ENCODE measurements at regions not wholly inside any gene's neighbourhood (a gene's known extent, or its start where the extent isn't known, plus 50 kb on each side); places are given as distances from the start of the nearest gene placed in this dataset.

DNA sequence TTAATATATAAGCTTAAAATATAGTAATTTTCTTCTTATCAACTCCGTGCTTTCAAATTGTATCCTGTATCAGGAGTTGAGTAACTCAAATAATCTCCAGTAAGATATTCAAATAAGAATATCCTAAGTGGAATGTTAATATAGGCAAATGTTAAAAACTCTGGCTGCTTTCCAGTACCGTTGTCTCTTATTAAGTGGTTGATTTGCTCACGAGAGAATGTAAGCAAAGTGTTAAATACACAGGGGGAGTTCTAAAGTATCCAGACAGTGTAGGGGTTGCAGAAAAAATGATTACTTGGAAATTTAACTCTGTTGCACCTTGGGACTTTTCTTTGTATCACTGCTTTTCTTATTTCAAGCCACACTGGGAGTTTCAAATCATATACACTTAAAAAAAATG is 478.9 kb upstream of the TBL1XR1 start:
- no peaks in the 10 kb centered on the region for H3K27me3 Mint-ChIP-seq
- H3K9me3 Mint-ChIP-seq: no peaks in the 10 kb centered on the region
- no peak overlapping the region for H3K4me3 Mint-ChIP-seq
- H3K36me3 Mint-ChIP-seq: no peaks in the 10 kb centered on the region
- no peak overlapping the region for H3K27ac Mint-ChIP-seq
- H3K4me1 Mint-ChIP-seq: peaks cover 0 to 3% (median 0%) of the 10 kb centered on the region in 3 donors

DNA sequence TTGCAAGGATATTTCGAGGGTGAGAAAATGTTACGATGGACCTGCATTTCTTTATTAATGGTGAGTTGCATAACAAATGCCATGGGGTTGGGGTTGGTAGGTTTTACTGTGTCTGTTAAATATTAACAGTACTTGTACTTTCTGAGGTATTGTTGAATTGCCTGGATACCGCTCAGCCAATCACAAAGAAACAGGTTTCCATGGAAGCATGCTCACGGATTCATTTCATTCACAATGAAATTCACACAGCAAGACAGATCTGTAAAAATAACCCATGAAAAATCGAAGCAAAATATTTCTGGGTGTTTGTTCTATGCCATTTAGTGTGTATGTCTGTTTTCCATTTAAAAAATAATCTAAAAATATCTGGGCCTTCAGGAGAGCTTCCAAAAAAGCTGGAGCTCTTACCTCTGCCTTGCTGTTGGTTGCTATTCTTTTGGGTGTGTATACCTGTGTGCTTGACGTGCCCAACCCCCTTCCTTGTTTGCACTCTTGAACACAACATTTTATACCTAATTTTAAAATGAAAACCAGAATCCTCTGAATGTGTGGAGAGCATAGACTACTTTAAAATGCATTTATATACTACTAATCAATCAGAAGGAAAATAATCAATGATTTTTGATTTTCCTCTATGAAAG is 479.8 kb upstream of the TBL1XR1 start:
- Mint-ChIP-seq H3K27me3 (no peaks in the 10 kb centered on the region), H3K4me1 (peaks cover 0 to 5% (median 1%) of the 10 kb centered on the region in 3 donors), H3K36me3 (no peaks in the 10 kb centered on the region), H3K9me3 (no peaks in the 10 kb centered on the region), H3K4me3 (no peak overlapping the region), H3K27ac (no peak overlapping the region)

DNA sequence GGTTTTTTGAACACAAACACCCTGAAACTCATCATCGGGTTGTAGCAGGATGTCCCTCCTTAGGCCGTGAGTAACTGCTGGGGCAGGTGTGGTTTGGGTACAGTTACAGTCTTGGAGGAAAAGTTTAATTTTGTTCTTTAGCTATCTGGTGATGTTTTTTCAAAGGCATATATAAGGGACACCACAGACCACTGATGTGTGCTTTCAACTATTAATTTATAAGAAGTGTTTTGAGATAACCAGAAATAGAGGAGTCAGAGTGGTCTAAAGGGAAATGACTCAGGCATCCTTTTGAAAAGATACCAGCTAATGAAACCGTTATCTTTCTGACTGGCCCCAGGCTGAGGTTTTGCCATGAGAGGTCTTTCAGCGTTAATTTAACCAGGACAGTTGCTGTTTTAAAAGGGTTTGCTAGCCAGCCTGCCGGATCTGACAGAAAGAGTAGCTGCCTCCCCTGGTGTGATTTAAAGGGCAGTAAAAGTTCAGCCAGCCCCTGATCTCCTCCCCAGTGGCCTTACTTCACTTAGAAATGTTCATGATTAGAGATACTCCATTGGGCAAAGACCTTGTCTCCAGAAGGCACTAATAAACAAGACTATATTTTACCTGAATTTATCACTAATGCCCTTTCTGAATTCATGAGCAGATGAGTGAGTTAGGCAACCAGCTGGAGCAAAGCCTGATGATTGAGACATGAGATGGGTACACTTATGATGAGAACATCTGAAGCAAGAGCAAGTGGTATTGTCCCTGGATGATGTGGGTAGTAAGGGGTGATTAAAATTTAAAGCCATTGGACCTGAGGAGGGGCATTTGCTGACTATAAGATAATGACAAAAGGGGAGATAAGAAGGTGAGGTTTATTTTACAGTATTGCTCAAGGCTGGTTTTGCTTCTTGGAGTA is 482.5 kb upstream of the TBL1XR1 start:
- peaks cover 0 to 6% (median 1%) of the 10 kb centered on the region in 3 donors for H3K4me1 Mint-ChIP-seq
- H3K27me3 Mint-ChIP-seq: peaks cover 3% of the 10 kb centered on the region
- no peaks in the 10 kb centered on the region for H3K9me3 Mint-ChIP-seq
- H3K27ac Mint-ChIP-seq: no peak overlapping the region
- no peaks in the 10 kb centered on the region for H3K36me3 Mint-ChIP-seq
- H3K4me3 Mint-ChIP-seq: no peak overlapping the region

DNA sequence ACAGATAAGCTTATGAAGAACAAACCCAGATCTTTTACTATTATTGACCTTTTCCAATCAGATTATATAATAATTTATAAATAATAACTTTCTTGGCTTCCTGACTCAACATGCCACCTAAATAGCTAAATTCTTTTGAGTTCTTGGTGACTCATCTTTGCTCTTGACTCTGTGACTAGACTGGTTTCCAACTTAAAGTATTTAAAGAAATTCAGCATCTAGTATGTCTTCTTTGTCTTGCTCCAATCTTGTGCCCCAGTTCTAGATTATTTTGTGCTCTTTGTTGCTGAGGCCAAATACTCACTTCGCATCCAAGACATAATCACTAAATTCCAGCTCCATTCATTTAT is 483.2 kb upstream of the TBL1XR1 start:
- Mint-ChIP-seq H3K4me3 (no peak overlapping the region), H3K36me3 (no peaks in the 10 kb centered on the region)

DNA sequence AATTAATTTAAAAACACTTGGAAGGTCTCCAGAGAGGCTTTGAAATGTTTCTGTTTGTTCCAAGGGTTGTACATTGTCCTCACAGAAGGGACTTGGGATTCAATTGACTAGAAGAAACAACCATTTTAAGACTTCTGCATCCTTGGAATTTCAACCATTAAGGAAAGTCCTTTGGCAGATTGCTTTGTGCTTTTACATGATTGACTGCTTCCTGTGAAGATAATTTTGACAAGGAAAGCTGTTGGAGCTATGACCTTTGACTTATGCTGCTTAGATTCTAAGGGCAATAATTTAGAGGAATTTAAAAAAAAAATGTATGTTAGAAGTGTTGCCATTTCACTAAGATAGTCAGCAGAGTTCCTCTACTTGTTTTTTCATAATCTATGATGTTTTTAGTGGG is 483.9 kb upstream of the TBL1XR1 start:
- peaks cover 0 to 6% (median 1%) of the 10 kb centered on the region in 3 donors for H3K4me1 Mint-ChIP-seq
- peaks cover 3% of the 10 kb centered on the region for H3K27me3 Mint-ChIP-seq
- H3K4me3 Mint-ChIP-seq: no peak overlapping the region
- H3K27ac Mint-ChIP-seq: no peak overlapping the region
- no peaks in the 10 kb centered on the region for H3K36me3 Mint-ChIP-seq
- H3K9me3 Mint-ChIP-seq: no peaks in the 10 kb centered on the region

More for the DNA sequence above, 483.2 kb upstream of the TBL1XR1 start:
- Mint-ChIP-seq H3K4me1 (peaks cover 0 to 6% (median 1%) of the 10 kb centered on the region in 3 donors), H3K9me3 (no peaks in the 10 kb centered on the region), H3K27ac (no peak overlapping the region), H3K27me3 (peaks cover 3% of the 10 kb centered on the region)

DNA sequence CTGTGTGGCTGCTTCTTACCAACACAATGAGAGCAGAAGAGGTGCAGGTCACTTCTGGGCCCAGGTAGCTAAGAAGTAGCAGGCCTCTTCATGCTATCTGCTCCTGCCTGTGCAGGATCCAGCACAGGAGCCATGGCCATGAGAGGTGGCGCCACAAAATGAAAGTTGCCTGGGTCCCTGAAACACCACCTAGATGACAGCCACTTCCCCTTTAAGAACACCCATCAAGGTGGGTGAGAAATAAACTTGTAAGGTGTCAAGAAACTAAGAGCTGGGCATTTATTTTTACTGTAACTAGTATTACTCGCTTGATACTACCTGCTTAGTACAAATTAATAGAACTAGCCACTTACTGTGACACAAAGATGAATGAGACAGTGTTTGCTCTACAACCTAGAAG is 484.6 kb upstream of the TBL1XR1 start:
- Mint-ChIP-seq H3K27ac (no peak overlapping the region), H3K4me3 (no peak overlapping the region), H3K4me1 (peaks cover 0 to 6% (median 1%) of the 10 kb centered on the region in 3 donors), H3K36me3 (no peaks in the 10 kb centered on the region), H3K9me3 (no peaks in the 10 kb centered on the region), H3K27me3 (peaks cover 3% of the 10 kb centered on the region)

DNA sequence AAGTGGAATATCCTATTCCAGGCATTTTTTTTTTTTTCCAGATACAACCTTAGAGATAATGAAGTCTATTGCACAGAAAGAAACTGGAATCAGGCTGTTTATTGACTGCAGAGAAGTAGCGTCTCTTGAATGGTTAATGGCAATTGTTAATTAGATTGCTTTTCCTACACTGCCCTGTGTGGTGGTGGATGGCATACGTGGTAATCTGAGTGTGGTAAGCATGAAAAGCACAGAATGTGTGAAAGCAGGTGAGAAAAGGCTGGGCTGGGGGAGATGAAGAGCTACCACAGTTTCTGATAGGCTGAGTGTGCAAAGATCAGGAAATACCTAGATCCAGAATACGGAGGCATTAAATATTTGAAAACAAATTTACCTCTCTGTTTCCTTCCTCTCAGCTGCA is 486.3 kb upstream of the TBL1XR1 start:
- Mint-ChIP-seq H3K36me3 (no peaks in the 10 kb centered on the region), H3K27me3 (peaks cover 3% of the 10 kb centered on the region), H3K4me3 (no peak overlapping the region), H3K27ac (no peak overlapping the region), H3K9me3 (no peaks in the 10 kb centered on the region), H3K4me1 (peaks cover 0 to 6% (median 1%) of the 10 kb centered on the region in 3 donors)

DNA sequence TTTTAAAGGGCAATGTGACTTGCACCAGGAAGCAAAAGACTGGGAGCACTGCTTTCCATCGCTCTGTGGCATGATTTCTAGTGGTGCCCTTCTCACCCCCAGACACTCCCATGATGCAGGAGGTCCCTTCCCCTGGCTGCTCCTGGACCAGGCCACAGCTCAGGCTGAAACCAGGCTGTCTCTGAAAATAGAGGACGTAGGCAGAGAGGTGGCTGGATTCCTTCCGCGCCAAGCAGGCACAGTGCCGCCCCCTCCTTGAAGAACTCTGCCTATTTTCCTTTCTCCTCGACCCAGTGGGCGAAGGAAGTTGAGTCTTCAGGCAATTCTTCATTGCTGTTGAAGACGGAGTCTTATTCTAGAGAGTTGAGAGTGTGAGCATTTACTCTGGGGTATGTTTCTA is 489.4 kb upstream of the TBL1XR1 start:
- Mint-ChIP-seq H3K27ac (no peak overlapping the region), H3K36me3 (no peaks in the 10 kb centered on the region), H3K9me3 (peaks cover 0 to 2% (median 0%) of the 10 kb centered on the region in 3 donors)

DNA sequence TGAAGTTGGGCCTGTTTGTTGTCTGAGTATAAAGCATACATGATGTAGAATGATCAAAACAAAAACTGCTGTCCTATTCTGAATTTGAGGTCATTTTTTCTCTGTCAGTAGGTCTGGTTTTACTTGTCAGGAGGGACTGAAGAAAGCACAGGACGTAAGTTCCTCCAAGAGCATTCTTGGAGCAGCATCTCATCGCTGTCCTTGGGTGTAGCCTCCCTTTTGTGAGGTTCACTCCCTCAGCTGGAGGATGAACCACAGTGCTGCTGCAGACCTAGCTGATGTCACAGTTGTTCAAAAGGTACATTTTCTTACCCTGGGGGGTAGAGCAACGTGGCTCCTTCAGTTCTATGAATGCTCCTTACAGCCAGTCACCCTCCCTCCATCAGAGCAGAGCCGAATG is 490.0 kb upstream of the TBL1XR1 start:
- H3K4me1 Mint-ChIP-seq: no peaks in the 10 kb centered on the region
- H3K27ac Mint-ChIP-seq: no peak overlapping the region
- no peaks in the 10 kb centered on the region for H3K36me3 Mint-ChIP-seq
- no peak overlapping the region for H3K4me3 Mint-ChIP-seq
- H3K9me3 Mint-ChIP-seq: peaks cover 0 to 2% (median 0%) of the 10 kb centered on the region in 3 donors
- H3K27me3 Mint-ChIP-seq: peaks cover 1% of the 10 kb centered on the region

More for the DNA sequence above, 489.4 kb upstream of the TBL1XR1 start:
- Mint-ChIP-seq H3K27me3 (peaks cover 3% of the 10 kb centered on the region), H3K4me1 (peaks cover 0 to 2% (median 1%) of the 10 kb centered on the region in 3 donors), H3K4me3 (no peak overlapping the region)

DNA sequence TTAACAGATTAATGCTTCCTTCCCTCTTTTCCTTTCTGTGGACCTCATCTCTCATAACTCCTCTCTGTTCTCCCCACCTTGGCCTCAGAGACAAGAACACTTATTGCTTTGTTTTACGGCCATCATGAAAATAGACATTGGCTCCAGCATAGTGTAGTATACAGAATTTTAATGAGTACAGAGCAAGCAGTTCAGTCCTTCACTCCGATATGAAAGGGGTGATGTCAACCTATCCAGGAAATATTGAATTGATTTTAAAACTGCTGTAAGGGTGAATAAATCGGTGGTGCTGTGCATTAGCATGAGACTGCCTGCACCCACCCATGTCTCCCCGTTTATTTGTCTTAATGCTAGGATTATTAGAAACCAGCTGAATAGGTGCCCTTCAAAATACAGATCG is 490.9 kb upstream of the TBL1XR1 start:
- H3K36me3 Mint-ChIP-seq: no peaks in the 10 kb centered on the region
- H3K4me3 Mint-ChIP-seq: no peak overlapping the region
- peaks cover 0 to 2% (median 0%) of the 10 kb centered on the region in 3 donors for H3K9me3 Mint-ChIP-seq
- H3K4me1 Mint-ChIP-seq: peaks cover 0 to 4% (median 1%) of the 10 kb centered on the region in 3 donors
- no peak overlapping the region for H3K27ac Mint-ChIP-seq
- no peaks in the 10 kb centered on the region for H3K27me3 Mint-ChIP-seq

DNA sequence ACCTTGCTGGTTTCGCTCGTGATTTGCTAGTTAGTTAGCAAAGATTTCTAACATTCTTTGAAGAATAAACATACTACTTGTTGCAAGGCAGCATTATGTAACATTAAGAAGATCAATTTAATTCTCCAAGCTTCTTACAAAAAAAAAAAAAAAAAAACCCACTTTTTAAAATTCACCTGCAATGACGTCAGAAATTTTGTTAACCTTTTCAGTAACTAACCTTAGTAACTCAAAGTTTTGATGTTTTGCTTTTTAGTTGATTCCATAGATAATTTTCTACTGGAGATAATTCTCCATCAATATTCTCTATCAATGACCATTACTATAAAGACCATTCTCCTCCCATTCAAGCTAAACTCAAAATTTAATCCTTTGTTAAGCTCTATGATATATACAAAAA is 491.8 kb upstream of the TBL1XR1 start:
- peaks cover 4 to 10% (median 6%) of the 10 kb centered on the region in 3 donors for H3K4me1 Mint-ChIP-seq
- H3K27me3 Mint-ChIP-seq: no peaks in the 10 kb centered on the region

DNA sequence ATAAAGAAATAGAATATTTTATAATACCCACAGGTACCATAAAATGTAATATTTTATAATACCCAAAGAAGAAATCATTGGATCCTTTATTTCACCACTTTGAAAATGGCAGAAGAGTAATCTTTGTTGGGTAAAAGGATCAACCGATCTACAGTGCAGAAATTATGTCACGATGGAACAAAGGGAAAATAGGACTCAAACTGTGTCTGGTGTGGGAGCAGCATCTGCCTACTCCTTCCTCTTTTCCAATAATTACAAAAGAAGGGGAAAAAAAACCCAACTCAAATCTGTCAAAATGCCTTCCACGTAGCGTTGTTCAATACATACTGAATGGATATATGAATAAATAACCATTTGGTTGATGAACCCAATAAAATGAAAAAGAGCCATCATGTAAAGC is 492.6 kb upstream of the TBL1XR1 start:
- Mint-ChIP-seq H3K9me3 (peaks cover 0 to 2% (median 0%) of the 10 kb centered on the region in 3 donors), H3K4me3 (no peak overlapping the region), H3K27ac (no peak overlapping the region), H3K36me3 (no peaks in the 10 kb centered on the region), H3K4me1 (peaks cover 12 to 18% (median 14%) of the 10 kb centered on the region in 3 donors), H3K27me3 (no peaks in the 10 kb centered on the region)

More for the DNA sequence above, 491.8 kb upstream of the TBL1XR1 start:
- Mint-ChIP-seq H3K9me3 (peaks cover 0 to 2% (median 0%) of the 10 kb centered on the region in 3 donors), H3K4me3 (no peak overlapping the region), H3K36me3 (no peaks in the 10 kb centered on the region), H3K27ac (no peak overlapping the region)

DNA sequence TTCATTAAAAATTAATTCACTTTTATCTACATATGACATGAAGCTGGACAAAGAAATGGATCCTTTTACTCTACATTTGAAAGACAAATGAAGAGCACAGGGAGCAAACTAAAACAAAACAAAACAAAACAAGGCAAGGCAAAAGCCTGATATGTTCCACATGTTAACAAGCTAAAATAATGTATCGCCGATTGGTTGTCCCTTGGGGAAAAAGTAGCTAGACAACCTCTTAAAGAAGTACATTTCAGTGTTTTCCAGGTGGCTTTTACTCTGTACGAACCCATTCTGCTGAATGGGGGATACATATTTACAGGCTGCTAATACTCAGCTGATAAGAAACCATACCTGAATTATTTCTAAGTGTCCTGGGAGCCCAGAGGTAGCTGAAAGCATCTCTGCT is 493.0 kb upstream of the TBL1XR1 start:
- H3K9me3 Mint-ChIP-seq: peaks cover 0 to 2% (median 0%) of the 10 kb centered on the region in 3 donors
- H3K27me3 Mint-ChIP-seq: no peaks in the 10 kb centered on the region
- no peaks in the 10 kb centered on the region for H3K36me3 Mint-ChIP-seq

DNA sequence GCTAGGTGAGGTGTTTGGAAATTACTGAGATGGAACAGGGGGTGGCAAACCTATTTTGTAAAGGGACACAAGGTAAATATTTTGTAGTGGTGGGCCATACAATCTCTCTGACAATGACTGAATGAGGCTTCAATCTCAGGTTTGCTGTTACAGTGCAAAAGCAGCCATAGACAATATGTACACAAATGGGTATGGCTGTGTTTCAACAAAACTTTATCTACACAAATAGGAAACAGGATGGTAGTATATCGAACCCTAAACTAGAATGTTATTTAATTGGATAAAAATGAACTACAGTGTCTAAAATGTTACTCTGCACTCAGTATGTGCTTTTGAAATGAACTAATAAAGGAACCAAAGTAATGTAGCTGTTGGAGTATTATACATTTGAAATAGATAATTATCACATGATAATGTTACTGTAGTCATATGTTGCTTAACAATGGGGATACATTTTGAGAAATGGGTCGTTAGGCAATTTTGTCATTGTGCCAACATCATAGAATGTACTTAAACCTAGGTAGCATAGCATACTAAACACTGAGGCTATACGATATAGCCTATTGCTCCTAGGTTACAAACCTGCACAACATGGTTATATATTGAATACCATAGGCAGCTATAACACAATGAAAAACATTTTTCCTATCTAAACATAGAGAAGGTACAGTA is 495.2 kb upstream of the TBL1XR1 start:
- Mint-ChIP-seq H3K9me3 (peaks cover 0 to 2% (median 0%) of the 10 kb centered on the region in 3 donors), H3K27ac (no peak overlapping the region)

More for the DNA sequence above, 493.0 kb upstream of the TBL1XR1 start:
- Mint-ChIP-seq H3K27ac (no peak overlapping the region), H3K4me3 (no peak overlapping the region), H3K4me1 (peaks cover 14 to 18% (median 16%) of the 10 kb centered on the region in 3 donors)

More for the DNA sequence above, 495.2 kb upstream of the TBL1XR1 start:
- peaks cover 21 to 30% (median 22%) of the 10 kb centered on the region in 3 donors for H3K4me1 Mint-ChIP-seq
- H3K27me3 Mint-ChIP-seq: peaks cover 2% of the 10 kb centered on the region
- H3K36me3 Mint-ChIP-seq: no peaks in the 10 kb centered on the region
- no peak overlapping the region for H3K4me3 Mint-ChIP-seq

Measured in IgD-negative memory B cell (primary cell).